HG03378 (cell line): ENCODE measurements at regions not wholly inside any gene's neighbourhood (a gene's known extent, or its start where the extent isn't known, plus 50 kb on each side); places are given as distances from the start of the nearest gene placed in this dataset.

Experiments used
- ATAC-seq: cut with Tn5 transposase; IDR thresholded peaks from one replicate; pipeline ENCODE4 v1.9.1; 2021; ENCODE audit warnings: mild to moderate bottlenecking, moderate library complexity; ENCODE audit not compliant: unreplicated experiment

DNA sequence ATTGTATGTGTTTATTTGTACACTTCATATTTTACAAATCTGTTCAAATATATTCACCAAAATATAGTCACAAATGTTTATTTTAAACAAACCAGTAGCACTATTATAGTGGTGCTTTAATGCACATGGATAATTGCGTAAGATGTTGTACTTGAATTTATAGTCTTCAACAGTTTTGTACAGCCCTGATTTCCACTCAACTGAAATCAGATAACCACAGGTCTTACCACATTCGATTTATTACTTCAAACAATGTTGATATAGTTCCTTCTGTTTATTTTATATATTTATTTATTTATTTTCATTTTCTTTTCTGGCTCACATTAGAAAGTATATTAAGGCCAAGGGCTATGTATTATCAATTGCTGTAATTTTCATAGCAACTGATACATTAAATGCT, 99.4 kb upstream of the ZNF804A start:
- ATAC-seq, result no peak

DNA sequence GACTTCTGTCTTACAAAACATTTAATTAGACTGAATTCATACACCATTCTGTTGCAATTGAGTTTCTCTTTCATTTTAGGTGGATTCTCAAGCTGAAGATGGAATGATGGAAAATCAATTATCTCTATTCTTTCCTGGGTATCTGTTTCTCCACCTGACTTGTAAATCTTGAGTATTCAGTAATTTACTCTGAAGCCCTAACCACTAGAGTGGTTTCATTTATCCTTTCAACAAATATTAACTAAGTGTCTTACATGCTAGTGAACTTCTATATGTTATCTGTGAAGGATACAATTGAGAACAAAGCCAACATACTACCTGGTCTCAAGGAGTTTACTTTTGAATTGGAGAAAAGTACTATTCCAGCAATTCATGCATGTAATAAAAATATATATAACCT, 94.1 kb upstream of the ZNF804A start:
- no peak for ATAC-seq

DNA sequence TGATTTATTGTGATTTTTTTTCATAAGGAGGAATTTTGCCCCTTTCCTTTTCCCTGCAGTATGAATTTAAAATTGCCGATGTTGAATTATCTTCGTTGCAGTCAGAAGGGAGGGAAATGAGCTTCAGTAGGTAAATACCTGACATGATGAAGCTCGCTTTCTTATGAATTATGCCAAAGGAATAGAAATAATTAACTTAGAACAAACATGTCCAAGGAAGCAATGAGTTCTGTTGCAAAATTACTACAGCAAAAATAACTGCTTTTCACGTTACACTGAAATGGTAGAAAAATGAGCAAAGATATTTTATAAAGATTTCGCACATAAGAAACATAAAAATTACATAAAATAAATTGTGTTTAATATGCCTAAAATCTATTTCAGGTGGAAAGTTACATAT, 91.1 kb upstream of the ZNF804A start:
- ATAC-seq, result no peak

DNA sequence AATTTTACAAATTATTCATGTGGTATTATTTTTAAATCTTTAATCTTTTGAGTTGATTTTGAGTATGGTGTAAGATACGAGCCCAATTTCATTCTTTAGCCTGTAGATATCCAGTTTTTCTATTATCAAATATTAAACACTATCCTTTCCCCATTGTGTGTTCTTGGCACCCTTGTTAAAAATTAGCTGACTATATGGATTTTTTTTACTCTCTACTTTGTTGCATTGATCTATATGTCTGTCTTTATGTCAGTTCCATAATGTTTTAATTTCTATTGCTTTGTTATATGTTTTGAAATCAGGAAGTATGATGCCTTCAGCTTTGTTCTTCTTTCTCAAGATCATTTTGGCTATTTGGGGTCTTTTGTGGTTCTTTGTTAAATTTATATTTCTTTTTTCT, 80.9 kb upstream of the ZNF804A start:
- ATAC-seq, result no peak

DNA sequence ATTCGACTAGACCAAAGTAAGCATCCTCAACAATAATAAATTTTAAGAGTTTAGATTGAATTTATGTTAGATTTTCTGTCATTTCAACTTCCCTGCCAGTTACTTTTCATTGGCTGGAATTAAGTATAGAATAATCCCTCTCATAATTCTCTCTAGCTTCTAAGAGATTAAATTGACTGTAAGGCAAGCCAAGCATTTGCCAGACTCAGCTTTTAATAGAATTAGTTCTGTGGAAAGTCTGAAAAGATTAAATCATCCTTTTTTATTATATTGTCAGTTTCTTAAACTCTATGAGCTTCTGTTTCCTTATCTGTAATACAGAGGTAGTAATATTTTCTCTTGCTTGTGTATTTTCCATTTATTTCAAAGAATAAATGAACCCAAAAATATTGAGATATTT, 77.9 kb upstream of the ZNF804A start:
- ATAC-seq, result no peak

DNA sequence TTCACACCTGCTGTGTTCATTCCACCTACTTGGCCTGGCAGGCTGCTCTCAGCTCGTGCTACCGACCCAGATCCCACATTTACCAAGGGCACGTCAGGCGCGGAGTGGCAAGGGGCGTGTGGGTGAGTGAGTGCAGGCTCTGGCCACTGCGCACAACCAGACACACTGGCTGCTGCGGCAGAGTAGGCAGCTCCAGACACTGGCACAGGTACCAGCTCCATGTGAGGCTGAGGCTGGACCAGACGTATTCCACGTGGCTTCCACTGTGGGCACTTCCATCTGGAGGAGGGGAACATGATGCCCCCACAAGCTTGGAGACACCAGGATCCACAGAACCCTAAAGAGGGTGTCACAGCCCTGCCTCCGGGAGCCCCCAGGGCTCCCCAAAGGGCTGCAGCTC, 74.6 kb upstream of the ZNF804A start:
- ATAC-seq, result no peak

DNA sequence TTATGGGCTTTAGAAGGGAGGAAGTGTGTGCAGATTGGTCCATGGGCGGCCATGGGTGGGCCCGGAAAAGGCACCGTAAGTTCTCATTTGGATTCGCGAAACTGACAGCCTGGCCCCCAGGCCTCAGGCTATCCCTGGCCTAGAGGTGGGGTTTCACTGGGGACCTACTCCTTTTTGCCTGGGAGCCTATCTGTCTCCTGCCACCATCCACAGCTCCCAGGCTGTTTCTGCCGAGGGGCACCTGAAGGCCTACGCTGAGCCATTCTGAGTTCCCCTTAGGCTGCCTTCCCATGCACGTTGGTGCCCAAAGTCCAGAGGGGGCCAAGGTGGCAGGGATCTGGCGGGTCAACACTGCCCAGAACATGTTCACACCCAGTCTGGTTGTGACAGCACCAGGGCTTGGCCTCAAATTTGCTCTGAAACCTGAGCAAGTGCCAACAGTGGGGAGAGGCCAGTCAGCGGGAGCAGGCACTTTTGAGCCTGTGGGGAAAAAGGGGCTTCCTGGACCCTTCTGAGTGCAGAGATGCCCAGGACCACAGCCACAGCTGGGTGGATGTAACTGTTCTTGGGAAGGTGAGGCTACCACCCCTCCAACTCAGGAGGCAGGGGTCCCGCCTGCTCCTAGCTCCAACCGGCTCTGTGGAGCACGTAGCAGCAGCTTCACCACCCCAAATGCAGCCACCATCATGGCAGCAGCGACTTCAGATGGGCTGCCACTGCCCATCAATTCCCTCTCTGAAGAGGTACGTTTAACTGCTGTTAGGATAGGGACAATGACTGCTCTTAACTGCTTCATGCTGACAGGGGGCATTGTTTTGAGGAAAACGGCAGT, 73.6 kb upstream of the ZNF804A start:
- no peak for ATAC-seq

DNA sequence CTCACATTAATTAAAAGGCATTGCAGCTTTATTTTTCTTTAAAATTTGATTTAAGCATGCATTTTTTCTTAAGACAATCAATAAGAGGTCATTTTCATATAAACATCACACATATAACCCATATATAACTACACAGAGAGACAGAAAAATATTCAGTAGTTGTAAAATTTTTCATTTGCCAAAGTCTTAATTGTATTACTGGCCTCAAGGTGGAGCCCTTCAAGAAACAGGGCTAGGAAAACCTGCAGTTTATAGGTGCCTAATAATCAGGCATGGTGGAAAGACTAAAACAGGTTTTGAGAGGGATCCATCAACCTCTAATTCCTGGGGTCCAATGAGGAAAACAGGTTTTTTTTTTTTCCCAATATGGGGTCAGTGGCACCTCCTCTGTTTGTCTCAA, 71.3 kb upstream of the ZNF804A start:
- no peak for ATAC-seq

DNA sequence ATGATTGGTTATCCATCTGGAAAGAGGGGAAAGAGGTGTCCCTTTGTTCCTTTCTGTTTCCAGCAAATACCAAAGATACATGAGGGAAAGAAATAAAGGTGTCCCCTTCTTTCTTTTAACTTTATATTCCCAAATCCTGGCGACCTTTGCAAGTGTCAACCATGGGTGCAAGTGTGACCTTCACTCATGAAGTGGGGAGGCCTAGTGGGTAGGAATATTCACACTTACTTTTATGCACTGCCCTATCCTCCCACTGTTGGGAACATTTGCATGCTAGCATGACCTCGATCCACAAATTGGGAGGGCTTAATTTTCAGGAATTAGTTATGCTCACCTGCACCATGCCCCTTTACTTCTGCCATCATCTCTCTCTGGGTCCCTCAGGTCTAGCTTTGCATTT, 70.2 kb upstream of the ZNF804A start:
- ATAC-seq, result no peak

DNA sequence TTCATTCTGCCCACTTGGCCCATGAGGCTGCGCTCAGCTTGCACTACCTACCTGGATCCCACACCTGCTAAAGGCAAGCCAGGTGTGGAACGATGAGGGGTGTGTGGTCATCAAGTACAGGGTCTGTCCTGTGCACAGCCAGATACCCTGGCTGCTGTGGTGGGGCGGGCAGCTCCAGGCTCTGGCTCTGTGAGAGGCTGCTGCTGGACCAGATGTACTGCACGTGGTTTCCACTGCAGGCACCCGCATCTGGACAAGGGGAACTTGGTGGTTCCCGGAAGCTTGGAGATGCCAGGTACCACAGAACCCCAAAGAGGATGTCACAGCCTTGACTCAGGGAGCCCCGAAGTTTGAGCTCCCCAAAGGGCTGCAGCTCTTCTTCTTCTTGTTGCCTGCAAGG, 68.1 kb upstream of the ZNF804A start:
- ATAC-seq, result no peak

DNA sequence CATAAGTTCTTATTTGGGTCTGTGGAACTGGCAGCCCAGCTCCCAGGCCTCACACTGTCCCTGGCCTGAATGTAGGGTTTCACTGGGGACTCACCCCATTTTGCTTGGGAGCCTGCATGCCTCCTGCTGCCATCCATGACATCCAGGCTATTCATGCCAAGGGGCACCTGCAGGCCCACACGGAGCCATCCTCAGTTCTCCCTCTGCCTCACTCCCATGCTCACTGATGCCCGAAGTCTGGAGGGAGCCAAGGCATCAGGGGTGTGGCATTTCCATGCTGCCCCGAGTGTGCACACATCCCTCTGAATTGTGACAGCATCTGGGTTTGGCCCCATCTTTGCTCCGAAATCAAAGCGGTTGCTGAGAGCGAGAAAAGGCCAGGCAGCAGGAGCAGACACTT, 67.4 kb upstream of the ZNF804A start:
- no peak for ATAC-seq

DNA sequence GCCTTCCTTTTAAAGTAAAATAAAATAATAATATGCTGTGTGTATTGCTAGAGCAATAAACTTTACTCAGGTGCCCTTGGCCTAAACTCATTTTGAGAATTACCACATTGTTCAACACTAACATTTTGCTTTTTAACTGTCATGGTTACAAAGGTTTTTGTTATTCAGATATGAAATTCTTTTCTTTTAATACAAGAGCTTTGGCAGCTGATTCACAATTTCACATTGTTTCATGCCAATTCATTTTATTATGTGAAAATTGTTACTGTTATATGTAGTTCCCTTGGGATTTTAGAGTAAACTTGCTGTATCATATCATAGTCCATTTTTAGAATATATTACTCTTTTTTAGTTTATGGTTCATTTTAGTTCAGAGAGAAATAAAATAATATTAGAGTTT, 65.8 kb upstream of the ZNF804A start:
- no peak for ATAC-seq

DNA sequence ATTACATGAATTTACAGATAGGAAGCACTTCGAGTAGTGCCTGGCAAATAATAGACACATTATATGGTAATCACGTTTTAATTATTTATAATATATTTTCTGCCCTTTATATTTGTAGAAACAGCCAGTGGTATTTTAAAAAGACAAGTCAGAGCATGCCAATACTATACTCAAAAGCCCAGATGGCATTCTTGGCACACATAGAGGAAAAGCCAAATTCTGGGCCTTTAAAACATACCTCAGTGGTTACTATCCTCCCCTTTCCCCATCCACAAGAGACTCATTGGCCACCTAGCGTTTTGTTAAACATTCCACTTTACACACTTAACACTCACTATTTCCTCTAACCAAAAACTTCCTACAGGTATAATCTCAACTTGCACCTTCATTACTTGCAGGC, 63.3 kb upstream of the ZNF804A start:
- ATAC-seq, result no peak

DNA sequence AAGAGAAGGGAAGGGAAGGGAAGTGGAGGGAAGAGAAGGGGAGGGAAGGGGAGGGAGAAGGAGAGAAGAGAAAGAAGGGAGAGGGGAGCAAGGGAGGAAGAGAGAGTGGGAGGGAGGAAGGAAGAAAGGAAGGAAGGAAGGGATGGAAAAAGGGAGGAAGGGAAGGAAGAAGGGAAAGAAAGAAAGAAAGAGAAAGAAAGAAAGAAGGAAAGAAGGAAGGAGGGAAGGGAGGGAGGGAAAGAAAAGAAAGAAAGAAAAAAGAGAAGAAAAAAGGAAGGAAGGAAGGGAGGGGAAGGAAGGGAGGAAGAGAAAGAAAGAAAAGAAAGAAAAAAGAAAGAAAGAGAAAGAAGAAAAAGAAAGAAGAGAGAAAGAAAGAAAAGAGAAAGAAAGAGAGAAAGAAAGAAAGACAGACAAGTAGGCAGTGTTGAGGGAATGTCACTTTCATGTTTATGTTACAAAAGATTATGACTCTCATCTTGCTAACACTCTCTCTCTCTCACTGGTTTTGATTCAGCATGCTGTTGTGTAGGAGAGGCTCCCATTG, 58.0 kb upstream of the ZNF804A start:
- no peak for ATAC-seq

DNA sequence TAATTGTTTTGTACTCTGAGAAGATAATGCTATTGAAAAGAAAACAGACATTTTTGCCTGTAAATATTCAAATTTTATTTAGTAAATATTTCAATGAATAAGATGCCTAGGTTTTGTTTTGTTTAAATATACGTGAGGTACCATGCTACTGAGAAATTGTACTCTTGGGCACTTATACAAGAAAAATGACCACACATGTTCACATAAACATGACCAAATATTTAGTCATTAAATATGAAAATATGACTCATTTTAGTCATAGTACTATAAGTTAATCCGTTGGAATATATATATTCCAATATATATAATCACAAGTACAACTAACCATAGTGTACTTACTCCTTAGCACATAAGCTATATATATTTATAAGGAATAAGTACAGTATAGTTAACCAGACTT, 56.7 kb upstream of the ZNF804A start:
- no peak for ATAC-seq

DNA sequence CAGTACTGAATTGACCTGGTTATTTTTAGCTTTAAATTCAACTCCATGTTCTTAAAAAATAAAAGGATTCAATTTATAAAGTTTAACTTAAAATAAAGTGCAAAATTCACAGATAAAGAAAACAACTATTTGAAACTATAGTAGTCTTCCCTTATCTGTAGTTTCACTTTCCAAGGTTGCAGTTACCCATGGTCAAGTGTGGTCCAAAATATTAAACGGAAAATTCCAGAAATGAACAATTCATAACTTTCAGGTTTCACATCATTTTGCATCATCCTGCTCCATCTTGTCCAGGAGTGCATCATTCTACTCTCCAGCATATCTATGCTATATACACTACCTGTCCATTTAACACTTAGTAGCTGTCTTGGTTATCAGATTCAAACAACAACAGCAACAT, 54.5 kb upstream of the ZNF804A start:
- no peak for ATAC-seq
